GM12878 (cell line): ENCODE measurements at regions not wholly inside any gene's neighbourhood (a gene's known extent, or its start where the extent isn't known, plus 50 kb on each side); places are given as distances from the start of the nearest gene placed in this dataset.

Source experiments
- ATAC-seq: fragments of 200-7000 bp; cut with Tn5 transposase; 3 replicates; pipeline ENCODE4 v1.9.1; 2020; ENCODE audit warnings: mild to moderate bottlenecking, moderate library complexity
- BruUV-seq: library from RNA; stranded (reverse); fragments of 400-500 nt; replicated peaks from 2 replicates; lab custom pipeline; 2021; lab: Mats Ljungman, UMichigan
- CTCF ChIA-PET: fragments of 300-600 bp; sonication (Branson Sonifier 250); formaldehyde crosslinking; extraction: SDS; loops from one replicate; lab custom pipeline; 2021; ENCODE audit warnings: inconsistent platforms; lab: Yijun Ruan, JAX
- POLR2A ChIA-PET: fragments of 350-600 bp; formaldehyde crosslinking; extraction: SDS; loops from one replicate; lab custom pipeline; 2021; ENCODE audit warnings: inconsistent platforms; lab: Charles Lee
- RAD21 ChIA-PET: fragments of 300-600 bp; sonication (Branson Sonifier 250); formaldehyde crosslinking; loops from one replicate; lab custom pipeline; 2023; ENCODE audit warnings: antibody characterized with exemption; ENCODE audit not compliant: unreplicated experiment; lab: Charles Lee
- SMC1A ChIA-PET: fragments of 300-600 bp; sonication (Branson Sonifier 250); formaldehyde crosslinking; loops from one replicate; lab custom pipeline; 2023; ENCODE audit not compliant: unreplicated experiment, uncharacterized antibody; lab: Charles Lee
- DNase-seq: peaks from one replicate; pipeline ENCODE4 v3.0.0-alpha.2; 2011; ENCODE audit warnings: low read depth, low spot score
- FAIRE-seq: peaks from 3 replicates; lab custom pipeline; 2011; peaks lifted over from hg19 to GRCh38; lab: Jason Lieb, UNC
- H2AFZ ChIP-seq: 2 replicates; pipeline ENCODE4 v1.6.0; 2011; ENCODE audit warnings: low read depth, low read length, control low read depth; ENCODE audit not compliant: control insufficient read depth
- H3K27ac ChIP-seq: 2 replicates; pipeline ENCODE4 v1.5.1; 2011; ENCODE audit warnings: control low read depth; ENCODE audit not compliant: control insufficient read depth, insufficient read depth
- H3K27me3 ChIP-seq, 2 experiments: replicated peaks in 1 of 2; 2 replicates each; pipeline versions ENCODE4 v1.6.0 to v1.6.1; 2011; ENCODE audit warnings: low read length in 1 of 2; ENCODE audit not compliant: control insufficient read depth in 2 of 2, insufficient read depth in 2 of 2
- H3K36me3 ChIP-seq, 2 experiments: 2 replicates each; pipeline ENCODE4 v1.5.1; 2011; ENCODE audit warnings: low read length in 1 of 2; ENCODE audit not compliant: control insufficient read depth in 2 of 2, insufficient read depth in 2 of 2
- H3K4me1 ChIP-seq: 2 replicates; pipeline ENCODE4 v1.6.1; 2011; ENCODE audit warnings: mild to moderate bottlenecking, low read length, moderate library complexity, mixed read lengths; ENCODE audit not compliant: control insufficient read depth, insufficient read depth
- H3K4me2 ChIP-seq: 2 replicates; pipeline ENCODE4 v1.6.0; 2011; ENCODE audit warnings: control low read depth; ENCODE audit not compliant: control insufficient read depth, insufficient read depth
- H3K4me3 ChIP-seq: fragments of 200-600 bp; sonication (generic); 2 replicates; pipeline ENCODE4 v1.5.1; 2016
- H3K79me2 ChIP-seq: 2 replicates; pipeline ENCODE4 v1.6.0; 2011; ENCODE audit warnings: low read length; ENCODE audit not compliant: control insufficient read depth, insufficient read depth
- H3K9ac ChIP-seq: 2 replicates; pipeline ENCODE4 v1.8.0; 2011; ENCODE audit warnings: low read length, control low read depth, mixed read lengths; ENCODE audit not compliant: control insufficient read depth, insufficient read depth
- H3K9me3 ChIP-seq: replicated peaks from 3 replicates; pipeline ENCODE4 v1.5.1; 2011; ENCODE audit warnings: mild to moderate bottlenecking, low read length; ENCODE audit not compliant: control insufficient read depth, insufficient read depth
- H4K20me1 ChIP-seq: 2 replicates; pipeline ENCODE4 v1.6.0; 2011; ENCODE audit not compliant: control insufficient read depth, insufficient read depth
- CHD4 ChIP-seq: fragments of 200-600 bp; sonication (generic); IDR thresholded peaks from 2 replicates; pipeline ENCODE4 v1.6.1; 2016; ENCODE audit warnings: mild to moderate bottlenecking
- HDAC2 ChIP-seq: fragments of 200-600 bp; sonication (generic); IDR thresholded peaks from 2 replicates; pipeline ENCODE4 v1.6.1; 2017
- IKZF2 ChIP-seq, 2 experiments: fragments of 450-650 bp; IDR thresholded peaks; 2 replicates each; pipeline ENCODE4 v1.6.1; 2017; ENCODE audit warnings: mild to moderate bottlenecking in 2 of 2, moderate library complexity in 2 of 2
- IRF4 ChIP-seq: IDR thresholded peaks from 2 replicates; pipeline ENCODE4 v1.6.1; 2011; ENCODE audit warnings: low read depth, low read length
- MEF2B ChIP-seq: fragments of 450-650 bp; IDR thresholded peaks from 2 replicates; pipeline ENCODE4 v1.6.1; 2018; ENCODE audit warnings: mild to moderate bottlenecking, moderate library complexity; ENCODE audit not compliant: partially characterized antibody, poor library complexity, severe bottlenecking
- MTA3 ChIP-seq: IDR thresholded peaks from 2 replicates; pipeline ENCODE4 v1.6.1; 2012; ENCODE audit warnings: low read length, inconsistent platforms, borderline replicate concordance
- NFIC ChIP-seq: IDR thresholded peaks from 2 replicates; pipeline ENCODE4 v1.6.1; 2012; ENCODE audit warnings: low read depth, mild to moderate bottlenecking, inconsistent platforms, low read length, moderate library complexity
- NRF1 ChIP-seq: conservative IDR thresholded peaks from 2 replicates; pipeline ENCODE4 v1.6.1; 2011; ENCODE audit warnings: mild to moderate bottlenecking, low read depth, low read length, improper control_type of control experiment
- RAD51 ChIP-seq: fragments of 450-650 bp; IDR thresholded peaks from 2 replicates; pipeline ENCODE4 v1.6.1; 2016; ENCODE audit warnings: moderate library complexity, mild to moderate bottlenecking, inconsistent platforms
- RBBP5 ChIP-seq: fragments of 200-600 bp; sonication (generic); conservative IDR thresholded peaks from 2 replicates; pipeline ENCODE4 v1.6.1; 2016
- RFX5 ChIP-seq: IDR thresholded peaks from 2 replicates; pipeline ENCODE4 v1.6.1; 2011; ENCODE audit warnings: low read depth, low read length, improper control_type of control experiment
- RUNX3 ChIP-seq: IDR thresholded peaks from 2 replicates; pipeline ENCODE4 v1.6.1; 2012; ENCODE audit warnings: low read length, inconsistent platforms
- SIX5 ChIP-seq: IDR thresholded peaks from 2 replicates; pipeline ENCODE4 v1.6.1; 2011; ENCODE audit warnings: mild to moderate bottlenecking, low read depth, low read length, moderate library complexity; ENCODE audit not compliant: severe bottlenecking
- SMAD1 ChIP-seq: fragments of 450-650 bp; IDR thresholded peaks from 2 replicates; pipeline ENCODE4 v1.6.1; 2018; ENCODE audit warnings: mild to moderate bottlenecking, low read depth; ENCODE audit not compliant: partially characterized antibody
- SMARCA5 ChIP-seq: fragments of 450-650 bp; IDR thresholded peaks from 2 replicates; pipeline ENCODE4 v1.6.1; 2017; ENCODE audit warnings: mild to moderate bottlenecking
- WGBS: methylation state at CpG from one replicate; pipeline ENCODE4 v1.1.6; 2016; ENCODE audit warnings: low lambda C conversion rate; ENCODE audit not compliant: insufficient replicate concordance, insufficient coverage; ENCODE audit errors: missing lambda C conversion rate; 5-methylcytosine and 5-hydroxymethylcytosine counted together
- in situ Hi-C: fragments of 300-500 bp; cut with MboI; formaldehyde crosslinking; loops from 9 replicates; pipeline ENCODE4 v1.14.3; 2018; ENCODE audit warnings: mixed read lengths
- intact Hi-C: fragments of 100-400 bp; cut with micrococcal nuclease; formaldehyde crosslinking; loops from one replicate; pipeline ENCODE4 v1.14.2; 2022; ENCODE audit not compliant: unreplicated experiment
- TF ChIP-seq, protein P1 (sequence below), 3 experiments: IDR thresholded peaks in 2 of 3; conservative IDR thresholded peaks in 1 of 3; 2 replicates each; pipeline ENCODE4 v1.5.1; 2011; ENCODE audit warnings: low read depth in 3 of 3, low read length in 3 of 3, mild to moderate bottlenecking in 3 of 3, control low read depth in 2 of 3, moderate library complexity in 2 of 3, inconsistent platforms in 1 of 3, mixed read lengths in 1 of 3; ENCODE audit not compliant: control insufficient read depth in 2 of 3, insufficient read depth in 1 of 3; ENCODE audit errors: extremely low read depth in 1 of 3
- TF ChIP-seq, protein P2 (sequence below): fragments of 450-650 bp; IDR thresholded peaks from 2 replicates; pipeline ENCODE4 v1.6.1; 2017; ENCODE audit warnings: antibody characterized with exemption, mild to moderate bottlenecking, moderate library complexity

DNA sequence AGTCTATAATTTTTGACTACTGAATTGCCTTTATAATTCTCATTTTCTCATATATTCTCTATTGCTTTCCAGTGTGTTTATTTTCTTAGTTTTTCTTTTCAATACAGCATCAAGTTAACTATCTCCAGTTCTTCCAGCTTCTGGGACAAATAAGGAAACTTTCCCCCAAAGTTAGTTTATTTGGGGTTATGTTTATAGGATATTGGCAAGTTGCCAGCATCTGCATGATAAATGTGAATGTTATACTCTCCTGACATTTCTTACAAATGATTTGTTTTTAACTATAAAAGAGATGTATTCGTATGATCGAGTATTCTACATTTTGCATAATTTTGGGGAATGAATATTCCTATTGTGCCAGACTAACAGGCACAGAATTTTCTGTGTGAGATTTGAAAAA lies 140.6 kb upstream of the KCNJ3 start:
- no peaks in the 10 kb centered on the region for H3K4me1 ChIP-seq
- no peak overlapping the region for H3K4me2 ChIP-seq
- H3K4me3 ChIP-seq, result no peak overlapping the region
- BruUV-seq, result no TSS peak
- POLR2A ChIA-PET, result no interaction called here
- in situ Hi-C loops (no loop called here), intact Hi-C loops (no loop called here)
- TF ChIP-seq NRF1 (no peak), RAD51 (no peak)
- TF ChIP-seq, protein P1, sequence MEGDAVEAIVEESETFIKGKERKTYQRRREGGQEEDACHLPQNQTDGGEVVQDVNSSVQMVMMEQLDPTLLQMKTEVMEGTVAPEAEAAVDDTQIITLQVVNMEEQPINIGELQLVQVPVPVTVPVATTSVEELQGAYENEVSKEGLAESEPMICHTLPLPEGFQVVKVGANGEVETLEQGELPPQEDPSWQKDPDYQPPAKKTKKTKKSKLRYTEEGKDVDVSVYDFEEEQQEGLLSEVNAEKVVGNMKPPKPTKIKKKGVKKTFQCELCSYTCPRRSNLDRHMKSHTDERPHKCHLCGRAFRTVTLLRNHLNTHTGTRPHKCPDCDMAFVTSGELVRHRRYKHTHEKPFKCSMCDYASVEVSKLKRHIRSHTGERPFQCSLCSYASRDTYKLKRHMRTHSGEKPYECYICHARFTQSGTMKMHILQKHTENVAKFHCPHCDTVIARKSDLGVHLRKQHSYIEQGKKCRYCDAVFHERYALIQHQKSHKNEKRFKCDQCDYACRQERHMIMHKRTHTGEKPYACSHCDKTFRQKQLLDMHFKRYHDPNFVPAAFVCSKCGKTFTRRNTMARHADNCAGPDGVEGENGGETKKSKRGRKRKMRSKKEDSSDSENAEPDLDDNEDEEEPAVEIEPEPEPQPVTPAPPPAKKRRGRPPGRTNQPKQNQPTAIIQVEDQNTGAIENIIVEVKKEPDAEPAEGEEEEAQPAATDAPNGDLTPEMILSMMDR (IDR thresholded peaks at IDR 0.05 in 2 of 3, conservative IDR thresholded peaks at IDR 0.05 in 1 of 3; ENCODE audit: control insufficient read depth in 2 of 3, extremely low read depth in 1 of 3, insufficient read depth in 1 of 3, low read depth in 3 of 3, low read length in 3 of 3), result no peak
- no peaks in the 10 kb centered on the region for H3K36me3 ChIP-seq
- DNase-seq (no peak), ATAC-seq (no peak), FAIRE-seq (no peak)
- no peaks in the 10 kb centered on the region for H3K27me3 ChIP-seq
- H3K27ac ChIP-seq, result no peak overlapping the region
- H3K9me3 ChIP-seq, result no peaks in the 10 kb centered on the region
- no peaks in the 10 kb centered on the region for H3K79me2 ChIP-seq
- SMC1A ChIA-PET, result no interaction called here
- H4K20me1 ChIP-seq, result no peaks in the 10 kb centered on the region
- RAD21 ChIA-PET, result no interaction called here
- no peak overlapping the region for H3K9ac ChIP-seq
- CTCF ChIA-PET, result no interaction called here
- WGBS, result 3% methylated on average over 2 of the region's 2 CpGs
- H2AFZ ChIP-seq, result no peak overlapping the region

DNA sequence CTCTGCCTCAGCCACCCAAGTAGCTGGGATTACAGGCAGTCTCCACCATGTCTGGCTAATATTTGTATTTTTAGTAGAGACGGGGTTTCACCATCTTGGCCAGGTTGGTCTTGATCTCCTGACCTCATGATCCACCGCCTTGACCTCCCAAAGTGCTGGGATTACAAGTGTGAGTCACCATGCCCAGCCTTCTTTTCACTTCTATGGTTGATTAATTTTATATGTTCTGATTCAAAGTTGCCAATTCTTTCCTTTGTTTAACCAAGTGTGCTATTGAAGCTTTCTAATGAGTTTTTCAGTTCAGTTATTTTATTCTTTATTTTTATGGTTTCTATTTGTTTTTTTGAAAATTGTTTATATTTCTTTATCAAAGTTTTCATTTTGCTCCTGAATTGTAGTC lies 133.1 kb upstream of the KCNJ3 start:
- SMC1A ChIA-PET, result no interaction called here
- CTCF ChIA-PET, result no interaction called here
- Histone ChIP-seq H3K9ac (no peak overlapping the region), H3K36me3 (no peaks in the 10 kb centered on the region), H3K4me3 (no peak overlapping the region), H3K9me3 (no peaks in the 10 kb centered on the region), H3K4me2 (no peak overlapping the region), H3K4me1 (no peaks in the 10 kb centered on the region), H2AFZ (no peak overlapping the region), H3K27me3 (no peaks in the 10 kb centered on the region), H3K27ac (no peak overlapping the region), H4K20me1 (no peaks in the 10 kb centered on the region), H3K79me2 (no peaks in the 10 kb centered on the region)
- FAIRE-seq (no peak), DNase-seq (no peak), ATAC-seq (no peak)
- RAD21 ChIA-PET, result no interaction called here
- in situ Hi-C loops, result no loop called here
- BruUV-seq, result no TSS peak
- WGBS, result 0% methylated on average over 2 of the region's 2 CpGs
- POLR2A ChIA-PET, result no interaction called here
- intact Hi-C loops, result no loop called here
- TF ChIP-seq NRF1, result no peak
- TF ChIP-seq SIX5, result no peak
- TF ChIP-seq, protein P2, sequence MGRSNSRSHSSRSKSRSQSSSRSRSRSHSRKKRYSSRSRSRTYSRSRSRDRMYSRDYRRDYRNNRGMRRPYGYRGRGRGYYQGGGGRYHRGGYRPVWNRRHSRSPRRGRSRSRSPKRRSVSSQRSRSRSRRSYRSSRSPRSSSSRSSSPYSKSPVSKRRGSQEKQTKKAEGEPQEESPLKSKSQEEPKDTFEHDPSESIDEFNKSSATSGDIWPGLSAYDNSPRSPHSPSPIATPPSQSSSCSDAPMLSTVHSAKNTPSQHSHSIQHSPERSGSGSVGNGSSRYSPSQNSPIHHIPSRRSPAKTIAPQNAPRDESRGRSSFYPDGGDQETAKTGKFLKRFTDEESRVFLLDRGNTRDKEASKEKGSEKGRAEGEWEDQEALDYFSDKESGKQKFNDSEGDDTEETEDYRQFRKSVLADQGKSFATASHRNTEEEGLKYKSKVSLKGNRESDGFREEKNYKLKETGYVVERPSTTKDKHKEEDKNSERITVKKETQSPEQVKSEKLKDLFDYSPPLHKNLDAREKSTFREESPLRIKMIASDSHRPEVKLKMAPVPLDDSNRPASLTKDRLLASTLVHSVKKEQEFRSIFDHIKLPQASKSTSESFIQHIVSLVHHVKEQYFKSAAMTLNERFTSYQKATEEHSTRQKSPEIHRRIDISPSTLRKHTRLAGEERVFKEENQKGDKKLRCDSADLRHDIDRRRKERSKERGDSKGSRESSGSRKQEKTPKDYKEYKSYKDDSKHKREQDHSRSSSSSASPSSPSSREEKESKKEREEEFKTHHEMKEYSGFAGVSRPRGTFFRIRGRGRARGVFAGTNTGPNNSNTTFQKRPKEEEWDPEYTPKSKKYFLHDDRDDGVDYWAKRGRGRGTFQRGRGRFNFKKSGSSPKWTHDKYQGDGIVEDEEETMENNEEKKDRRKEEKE, result no peak
- no peak for TF ChIP-seq RBBP5
- no peak for TF ChIP-seq NFIC
- TF ChIP-seq SMAD1, result no peak
- TF ChIP-seq RUNX3, result no peak
- TF ChIP-seq IRF4, result no peak
- no peak for TF ChIP-seq SMARCA5
- TF ChIP-seq HDAC2, result no peak
- no peak for TF ChIP-seq MTA3
- no peak for TF ChIP-seq MEF2B
- no peak for TF ChIP-seq CHD4
- no peak for TF ChIP-seq RFX5
- TF ChIP-seq IKZF2 (IDR thresholded peaks at IDR 0.05), result no peak
